Heart right ventricle (tissue), 16 donors: ENCODE measurements at regions not wholly inside any gene's neighbourhood (a gene's known extent, or its start where the extent isn't known, plus 50 kb on each side); places are given as distances from the start of the nearest gene placed in this dataset.
A peak's percentile ranks its signal among the peaks of the same experiment; 100 is the strongest.

ENCODE experiments used
- ATAC-seq, 8 donors: fragments of 200-7000 bp; cut with Tn5 transposase; one replicate each; pipeline ENCODE4 v1.9.1; 2020; ENCODE audit warnings: mild to moderate bottlenecking in 8 of 8, moderate library complexity in 8 of 8, moderate number of reproducible peaks in 1 of 8
- DNase-seq, 2 donors: peaks; one replicate each; pipeline ENCODE4 v3.0.0-alpha.2; 2020
- H3K27ac ChIP-seq, 10 donors: fragments of 200-600 bp; sonication (generic) in 2 of 10; one replicate each; pipeline versions ENCODE4 v1.5.0 to v1.8.0; 2020 to 2022; ENCODE audit warnings: mild to moderate bottlenecking in 3 of 10
- H3K27me3 ChIP-seq, 7 donors: fragments of 200-600 bp; one replicate each; pipeline ENCODE4 v1.8.0; 2021 to 2022; ENCODE audit warnings: mild to moderate bottlenecking in 2 of 7
- H3K36me3 ChIP-seq, 9 donors: fragments of 200-600 bp; sonication (generic) in 1 of 9; one replicate each; pipeline versions ENCODE4 v1.5.0 to v1.8.0; 2020 to 2022; ENCODE audit warnings: mild to moderate bottlenecking in 2 of 9
- H3K4me1 ChIP-seq, 9 donors: fragments of 200-600 bp; sonication (generic) in 1 of 9; one replicate each; pipeline versions ENCODE4 v1.5.0 to v1.8.0; 2020 to 2022; ENCODE audit warnings: mild to moderate bottlenecking in 4 of 9
- H3K4me3 ChIP-seq, 10 donors: fragments of 200-600 bp; sonication (generic) in 2 of 10; one replicate each; pipeline versions ENCODE4 v1.5.0 to v1.8.0; 2020 to 2022; ENCODE audit warnings: mild to moderate bottlenecking in 7 of 10, moderate library complexity in 2 of 10
- H3K9me3 ChIP-seq, 11 donors: fragments of 200-600 bp in 10 of 11; sonication (generic) in 2 of 11; one replicate each; pipeline versions ENCODE4 v1.5.0 to v1.8.0; 2013 to 2022; ENCODE audit warnings: mild to moderate bottlenecking in 2 of 11, control low read depth in 1 of 11, moderate library complexity in 1 of 11
- WGBS, 2 donors: extraction: QIAGEN DNeasy Blood & Tissue Kit; methylation state at CpG; one replicate each; pipeline ENCODE4 v1.1.7; 2013; ENCODE audit warnings: inconsistent platforms in 1 of 2; 5-methylcytosine and 5-hydroxymethylcytosine counted together
- intact Hi-C, 10 donors: fragments of 100-400 bp; cut with DNase I; formaldehyde crosslinking; loops; one replicate each; pipeline versions ENCODE4 v1.11.1 to v1.14.2; 2022
- TF ChIP-seq, protein P1 (sequence below), 9 donors: fragments of 200-600 bp; sonication (generic) in 2 of 9; IDR thresholded peaks; one replicate each; pipeline versions ENCODE4 v1.5.0 to v1.8.0; 2021 to 2022; ENCODE audit warnings: antibody characterized with exemption in 9 of 9, mild to moderate bottlenecking in 5 of 9, moderate library complexity in 1 of 9
- donor health status: Arrhythmogenic right ventricular cardiomyopathy.
- donor health status: ischemic (EF 13 %, LVEDD 7.1; RV severe dilation, severe dysfunction).
- donor health status: healthy with polysubstance abuse.
- donor health status: DM: no; HTN: yes; CAD: no.
- donor health status: DM: no; HTN: no; CAD: no.
- donor health status: ischemic (EF 25% LVEDD 6.9; RV normal size, moderate dysfunction).
- donor health status: ischemic (EF 25% LVEDD 5.7; RV mildly dilated, moderate dysfunction).
- donor health status: healthy.
- donor health status: DM: yes; HTN: yes; CAD: no.
- donor health status: Ischemic cardiomyopathy.
- donor health status: ischemic (EF 35%, LVEDD 5.7; RV mildly dilated, moderate dysfunction).
- donor health status: nonischemic (EF 11% LVEDD 7.7; RV severe dilation, severe dysfunction).
- donor health status: DM: yes; HTN: yes; CAD: no.
- donor health status: PGD.
- donor health status: ischemic (EF 29% LVEDD 5.4; RV normal size, mild dysfunction).
- donor health status: nonischemic (EF 23%, LVEDD 6.1; RV moderate dilation, normal function).

DNA sequence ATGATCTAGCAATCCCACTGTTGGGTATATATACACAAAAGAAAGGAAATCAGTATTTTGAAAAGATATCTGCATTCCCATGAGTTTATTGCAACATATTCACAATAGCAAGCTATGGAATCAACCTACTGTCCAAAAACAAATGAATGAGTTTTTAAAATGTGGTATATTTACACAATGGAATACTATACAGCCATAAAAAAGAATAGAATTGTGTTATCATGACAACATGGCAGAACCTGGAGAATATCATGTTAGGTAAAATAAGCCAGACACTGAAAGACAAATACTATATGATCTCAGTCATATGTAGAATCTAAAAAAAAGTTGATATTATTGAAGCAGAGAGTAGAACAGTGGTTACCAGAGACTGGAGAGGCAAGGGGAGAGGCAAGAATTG lies 732.6 kb downstream of the MCTP2 start:
- no peak for DNase-seq
- Histone ChIP-seq H3K27ac (no peak overlapping the region), H3K4me1 (peaks cover 0 to 9% (median 0%) of the 10 kb centered on the region in 9 donors), H3K27me3 (no peaks in the 10 kb centered on the region), H3K9me3 (peaks cover 0 to 40% (median 15%) of the 10 kb centered on the region in 11 donors), H3K36me3 (peaks cover 0 to under 1% (median 0%) of the 10 kb centered on the region in 9 donors), H3K4me3 (no peak overlapping the region)
- no peak for ATAC-seq
- TF ChIP-seq, protein P1, sequence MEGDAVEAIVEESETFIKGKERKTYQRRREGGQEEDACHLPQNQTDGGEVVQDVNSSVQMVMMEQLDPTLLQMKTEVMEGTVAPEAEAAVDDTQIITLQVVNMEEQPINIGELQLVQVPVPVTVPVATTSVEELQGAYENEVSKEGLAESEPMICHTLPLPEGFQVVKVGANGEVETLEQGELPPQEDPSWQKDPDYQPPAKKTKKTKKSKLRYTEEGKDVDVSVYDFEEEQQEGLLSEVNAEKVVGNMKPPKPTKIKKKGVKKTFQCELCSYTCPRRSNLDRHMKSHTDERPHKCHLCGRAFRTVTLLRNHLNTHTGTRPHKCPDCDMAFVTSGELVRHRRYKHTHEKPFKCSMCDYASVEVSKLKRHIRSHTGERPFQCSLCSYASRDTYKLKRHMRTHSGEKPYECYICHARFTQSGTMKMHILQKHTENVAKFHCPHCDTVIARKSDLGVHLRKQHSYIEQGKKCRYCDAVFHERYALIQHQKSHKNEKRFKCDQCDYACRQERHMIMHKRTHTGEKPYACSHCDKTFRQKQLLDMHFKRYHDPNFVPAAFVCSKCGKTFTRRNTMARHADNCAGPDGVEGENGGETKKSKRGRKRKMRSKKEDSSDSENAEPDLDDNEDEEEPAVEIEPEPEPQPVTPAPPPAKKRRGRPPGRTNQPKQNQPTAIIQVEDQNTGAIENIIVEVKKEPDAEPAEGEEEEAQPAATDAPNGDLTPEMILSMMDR (IDR thresholded peaks at IDR 0.05): no peak
- intact Hi-C loops: no loop called here

DNA sequence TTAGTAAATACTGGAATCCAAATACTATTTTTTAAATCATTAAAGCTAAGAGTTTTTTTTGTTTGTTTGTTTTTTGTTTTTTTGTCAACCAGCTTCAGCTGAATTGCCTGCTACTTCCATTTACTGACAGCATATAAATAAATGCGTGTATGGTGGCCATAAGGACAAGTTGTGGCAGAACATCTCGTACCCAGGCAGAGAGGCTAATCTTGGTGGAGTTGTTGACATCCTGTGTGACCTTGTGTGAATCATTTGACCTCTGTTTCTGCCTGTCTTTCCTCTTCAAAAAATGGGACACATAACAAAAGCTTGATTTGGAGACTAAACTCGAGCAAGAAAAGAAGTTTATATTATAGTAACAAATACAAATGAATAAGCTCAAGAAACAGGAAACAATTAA lies 734.2 kb downstream of the MCTP2 start:
- H3K4me1 ChIP-seq: peaks cover 0 to 9% (median 0%) of the 10 kb centered on the region in 9 donors
- DNase-seq: no peak
- intact Hi-C loops: no loop called here
- TF ChIP-seq, protein P1 (IDR thresholded peaks at IDR 0.05): no peak
- peak in 2 of 8 donors; percentile 57 to 78 for ATAC-seq
- WGBS, 2 donors: 37 to 47% methylated on average over 3 of the region's 3 CpGs
- no peaks in the 10 kb centered on the region for H3K27me3 ChIP-seq
- no peaks in the 10 kb centered on the region for H3K36me3 ChIP-seq
- no peak overlapping the region for H3K4me3 ChIP-seq
- peaks cover 0 to 26% (median 11%) of the 10 kb centered on the region in 11 donors for H3K9me3 ChIP-seq
- H3K27ac ChIP-seq: peak overlapping the region in 1 of 10 donors; percentile 3

DNA sequence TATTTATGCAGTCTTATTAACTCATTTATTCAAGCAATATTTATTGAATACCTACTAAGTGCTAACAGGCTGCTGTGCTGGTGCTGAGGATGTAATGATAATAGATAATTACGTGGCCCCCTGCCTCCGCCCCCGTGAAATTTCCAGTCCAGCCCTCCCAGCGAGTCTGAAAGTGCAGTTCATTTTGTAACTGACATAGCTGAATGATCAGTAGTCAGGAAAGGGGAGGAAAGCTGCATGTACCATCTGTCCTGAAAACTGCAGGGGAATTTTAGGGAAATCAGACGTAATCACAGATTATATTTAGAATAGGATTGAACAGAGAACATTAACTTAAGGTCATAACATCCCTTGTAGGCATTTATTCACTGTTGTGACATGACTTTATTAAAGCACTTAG lies 736.8 kb downstream of the MCTP2 start:
- no peak for DNase-seq
- Histone ChIP-seq H3K9me3 (peaks cover 0 to 9% (median 0%) of the 10 kb centered on the region in 11 donors), H3K36me3 (no peaks in the 10 kb centered on the region), H3K27ac (peak overlapping the region in 5 of 10 donors; percentile 2 to 47 (median 18)), H3K27me3 (no peaks in the 10 kb centered on the region), H3K4me3 (peak overlapping the region in 1 of 10 donors; percentile 12), H3K4me1 (peaks cover 0 to 9% (median 0%) of the 10 kb centered on the region in 9 donors)
- WGBS, 2 donors: 45 to 60% methylated on average over 5 of the region's 5 CpGs
- peak in 4 of 8 donors; percentile 31 to 57 (median 44) for ATAC-seq
- TF ChIP-seq, protein P1 (IDR thresholded peaks at IDR 0.05): no peak
- intact Hi-C loops: no loop called here

DNA sequence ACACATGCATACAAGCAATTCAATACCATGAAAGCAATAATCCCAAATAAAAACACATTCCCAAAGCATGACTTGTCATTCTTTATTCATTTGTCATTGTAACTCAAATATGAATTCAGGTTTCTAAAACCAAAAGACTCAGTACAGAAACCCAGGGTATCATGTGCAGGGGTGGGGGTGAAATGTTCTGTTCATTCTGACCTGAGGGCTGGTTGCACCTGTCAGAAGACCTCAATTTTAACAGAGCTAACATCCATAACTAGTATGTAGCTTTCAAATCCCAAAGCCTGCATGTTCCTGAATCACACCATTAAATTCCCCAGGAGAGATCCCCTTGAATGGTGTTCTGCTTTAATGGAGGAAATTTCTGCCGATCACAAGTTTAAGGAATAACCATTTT lies 738.7 kb downstream of the MCTP2 start:
- ATAC-seq: no peak
- intact Hi-C loops: no loop called here
- Histone ChIP-seq H3K27me3 (no peaks in the 10 kb centered on the region), H3K9me3 (no peaks in the 10 kb centered on the region), H3K36me3 (no peaks in the 10 kb centered on the region), H3K27ac (no peak overlapping the region), H3K4me3 (no peak overlapping the region), H3K4me1 (peaks cover 0 to 9% (median 0%) of the 10 kb centered on the region in 9 donors)
- DNase-seq: no peak
- whole genome bisulfite sequencing, 2 donors: 100% methylated on average over 1 of the region's 1 CpG
- TF ChIP-seq, protein P1 (IDR thresholded peaks at IDR 0.05): no peak
